NCI-H1105 treated with DMSO at 0.1 percent for 48 hours (cell line): ENCODE measurements at regions not wholly inside any gene's neighbourhood (a gene's known extent, or its start where the extent isn't known, plus 50 kb on each side); places are given as distances from the start of the nearest gene placed in this dataset.
A peak's percentile ranks its signal among the peaks of the same experiment; 100 is the strongest.

Experiments
- DNase-seq: peaks from one replicate; lab custom pipeline; 2025; lab: John Stamatoyannopoulos, UW

DNA sequence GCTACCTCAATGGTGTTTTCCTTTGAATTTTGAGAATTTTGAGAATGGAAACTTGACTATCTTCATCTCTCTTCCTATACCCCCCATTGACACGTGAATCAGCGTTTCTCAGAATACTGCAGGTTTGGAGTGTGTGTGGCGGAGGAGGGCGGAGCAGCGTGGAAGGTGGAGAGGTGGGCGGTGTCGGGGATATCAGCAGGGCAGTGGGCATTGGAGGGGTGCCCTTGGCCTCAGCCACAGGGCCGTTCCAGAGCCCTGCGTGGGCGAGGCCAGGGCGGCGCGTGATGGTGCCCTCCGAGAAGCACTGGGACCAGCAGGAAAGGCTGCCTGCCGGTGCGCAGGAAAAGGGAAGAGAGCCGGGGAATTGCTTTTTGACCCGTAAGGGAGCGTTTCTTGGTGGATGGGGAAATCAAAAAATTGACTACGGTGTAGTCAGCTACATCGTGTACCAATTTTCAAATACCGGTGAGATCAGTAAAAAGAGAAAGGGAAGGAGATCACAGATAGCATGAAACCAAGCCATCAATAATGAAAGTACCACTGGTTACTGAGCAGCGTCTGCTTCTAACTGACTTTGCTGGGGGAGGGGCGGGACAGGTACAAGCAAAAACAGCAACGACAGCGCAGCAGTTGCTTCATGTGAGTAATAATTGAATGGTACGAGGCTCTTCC lies 82.7 kb upstream of the DUSP22 start:
- DNase-seq: no peak

DNA sequence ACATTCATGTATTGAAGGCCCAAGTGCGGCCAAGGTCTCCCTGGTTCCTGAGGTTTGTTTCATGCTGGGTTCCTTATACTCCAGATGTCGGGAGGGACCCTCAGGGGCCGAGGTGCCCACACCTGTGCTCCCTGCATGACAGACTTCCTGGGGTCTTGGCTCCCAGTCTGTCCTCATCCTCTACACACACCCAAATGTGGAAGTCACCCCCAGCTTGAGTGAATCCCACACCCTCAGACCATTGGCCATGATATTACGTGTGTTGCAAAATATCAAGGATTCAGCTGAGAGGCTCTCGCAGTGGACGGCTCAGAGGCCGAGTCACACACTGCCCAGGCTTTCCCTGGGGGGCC lies 82.2 kb upstream of the DUSP22 start:
- DNase-seq: no peak

DNA sequence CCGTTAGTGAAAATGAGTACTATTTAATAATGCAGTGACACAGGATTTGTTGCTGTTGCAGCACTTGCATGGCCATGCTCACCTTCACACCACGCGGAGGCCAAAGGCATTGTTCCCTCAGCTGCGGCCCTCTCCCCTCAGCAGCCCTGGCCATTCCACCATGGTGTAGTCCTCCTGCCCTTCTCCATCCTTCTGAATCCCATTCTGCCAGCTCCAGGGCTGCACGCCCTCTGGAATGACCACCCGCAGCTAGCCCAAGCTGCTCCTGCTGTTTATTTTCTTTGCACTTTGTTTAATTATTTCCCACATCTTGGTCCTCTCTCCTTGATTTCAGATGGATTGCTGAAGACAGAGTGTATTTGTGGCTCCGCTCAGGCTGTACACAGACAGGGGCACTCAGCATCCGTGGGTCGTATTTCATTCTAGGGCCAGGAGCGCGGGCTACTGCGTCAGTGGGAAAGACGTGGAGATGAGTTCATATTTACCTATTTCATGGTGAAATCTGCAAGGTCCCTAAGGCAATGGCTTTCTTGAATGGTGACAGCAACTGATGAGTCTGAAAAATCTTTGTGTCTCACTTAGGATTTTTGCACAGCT lies 81.4 kb upstream of the DUSP22 start:
- no peak for DNase-seq

DNA sequence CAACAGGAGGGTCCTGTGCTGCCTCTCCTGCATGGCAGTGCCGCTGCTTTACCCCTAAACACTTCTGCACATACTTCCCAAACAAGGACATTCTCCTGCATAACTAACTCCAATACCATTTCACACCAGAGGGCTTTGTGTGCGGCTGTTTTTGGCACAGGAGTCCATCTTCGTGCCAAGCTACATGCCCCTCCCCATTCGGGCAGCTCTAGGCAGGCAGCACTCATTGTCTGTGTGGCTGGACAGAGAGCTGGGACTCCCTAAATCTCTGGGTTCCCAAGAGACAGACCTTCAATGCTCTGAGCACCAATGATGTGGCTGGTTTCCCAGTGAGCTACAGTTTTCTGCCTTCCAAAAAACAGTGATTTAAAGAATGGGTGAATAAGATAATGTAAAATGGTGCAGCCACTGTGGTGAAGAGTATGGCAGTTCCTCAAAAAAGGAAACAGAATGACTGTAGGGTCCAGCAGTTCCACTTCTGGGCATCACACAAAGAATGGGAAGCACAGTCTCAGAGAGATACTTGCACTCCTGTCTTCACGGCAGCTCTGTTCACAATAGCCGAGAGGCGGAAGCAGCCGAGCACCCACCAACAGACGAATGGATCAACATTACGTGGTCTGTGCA lies 80.3 kb upstream of the DUSP22 start:
- no peak for DNase-seq

DNA sequence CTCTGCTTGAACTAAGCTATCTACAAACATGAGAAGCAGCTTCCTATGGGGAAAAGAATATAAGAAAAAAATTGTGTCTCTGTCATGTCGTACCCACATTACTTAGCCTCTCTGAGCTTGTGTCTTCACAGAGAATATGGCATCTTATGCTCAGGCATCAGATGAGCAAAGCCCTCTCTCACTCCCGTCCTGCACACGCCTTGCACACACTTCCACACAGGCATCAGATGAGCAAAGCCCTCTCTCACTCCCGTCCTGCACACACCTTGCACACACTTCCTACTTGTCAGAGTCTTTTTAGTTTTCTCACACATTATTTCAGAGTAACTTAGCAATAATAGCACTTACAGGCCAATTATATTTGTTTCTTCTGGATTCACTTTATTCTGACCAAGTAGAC lies 79.0 kb upstream of the DUSP22 start:
- DNase-seq: no peak

DNA sequence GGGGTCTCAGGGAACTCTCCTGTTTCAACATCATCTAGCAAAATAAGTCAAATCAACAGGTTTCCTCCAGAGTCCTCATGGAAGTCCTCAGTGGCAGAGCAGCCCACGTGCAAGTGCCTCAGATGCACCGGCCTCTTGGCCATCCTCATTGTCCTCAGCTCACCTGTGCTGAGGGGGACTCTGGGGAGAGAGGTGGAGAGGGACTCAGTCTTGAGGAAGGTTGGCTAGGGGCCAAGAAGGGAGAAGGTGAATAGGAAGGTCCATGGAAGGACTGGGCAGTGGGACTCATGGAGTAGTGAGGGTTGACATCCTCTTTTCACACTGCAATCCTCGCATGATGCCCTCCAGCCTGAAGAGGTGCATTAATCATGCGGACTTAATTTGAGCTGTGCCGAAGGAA lies 77.9 kb upstream of the DUSP22 start:
- no peak for DNase-seq

DNA sequence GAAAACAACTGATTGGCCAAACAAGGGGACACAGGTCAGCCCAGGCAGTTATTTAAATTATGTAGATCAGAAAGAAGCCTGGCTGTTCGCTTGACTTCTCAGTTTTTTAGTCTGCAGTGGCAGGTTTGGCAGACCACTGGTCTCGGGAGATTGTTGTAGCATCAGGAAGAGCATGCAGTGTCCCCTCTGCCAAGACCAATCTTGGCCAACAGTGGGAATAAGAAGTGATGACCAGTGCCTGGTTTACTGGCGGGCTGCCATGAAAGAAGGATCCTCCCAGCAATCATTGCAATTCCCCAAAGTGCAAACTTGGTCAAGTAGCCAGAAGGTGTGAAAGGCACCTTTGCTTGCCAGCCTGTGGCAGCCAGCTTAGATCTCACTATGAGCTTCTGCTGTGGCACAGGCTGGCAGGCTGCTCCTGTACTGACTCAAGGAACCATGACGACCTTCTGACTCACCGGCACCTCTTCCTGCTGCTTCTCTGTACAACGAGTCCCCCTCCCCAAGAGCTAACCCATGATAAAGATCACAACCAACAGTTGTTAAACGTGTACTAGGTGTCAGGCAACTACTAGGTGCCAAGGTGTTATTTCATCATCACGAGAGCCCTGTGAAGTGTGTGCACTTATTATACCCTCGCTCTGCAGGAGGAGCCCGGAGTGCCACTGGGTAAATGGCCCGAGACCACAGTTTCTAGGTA lies 76.8 kb upstream of the DUSP22 start:
- peak; percentile 24 for DNase-seq

DNA sequence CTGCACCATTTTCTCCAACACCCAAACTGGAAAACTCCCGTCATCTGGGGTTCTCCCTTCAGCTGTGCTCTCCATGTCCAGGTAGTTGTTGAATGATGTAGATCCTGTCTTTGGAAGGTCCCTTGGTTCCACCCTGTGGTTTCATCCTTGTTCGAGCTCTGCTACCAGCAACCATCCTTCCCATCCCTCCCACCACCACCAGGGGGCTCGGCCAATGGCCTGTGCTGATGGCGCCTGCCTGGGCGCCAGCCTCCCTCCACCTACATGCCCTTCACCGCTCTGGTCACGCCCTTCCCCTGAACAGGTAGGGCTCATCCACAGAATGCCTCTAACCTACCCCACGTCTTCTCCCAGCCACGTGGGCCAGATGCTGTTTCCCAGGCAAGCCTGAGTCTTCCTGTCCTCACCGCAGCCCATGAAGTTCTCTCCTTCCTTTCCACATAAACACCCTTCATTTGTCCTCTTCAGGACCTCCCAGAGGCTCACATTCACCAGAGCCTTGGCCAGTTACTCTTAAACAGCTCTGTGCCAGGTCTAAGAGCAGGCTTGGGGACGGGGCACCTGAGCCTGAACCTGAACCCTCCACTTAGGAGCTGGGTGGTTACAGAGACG lies 75.1 kb upstream of the DUSP22 start:
- DNase-seq: no peak

DNA sequence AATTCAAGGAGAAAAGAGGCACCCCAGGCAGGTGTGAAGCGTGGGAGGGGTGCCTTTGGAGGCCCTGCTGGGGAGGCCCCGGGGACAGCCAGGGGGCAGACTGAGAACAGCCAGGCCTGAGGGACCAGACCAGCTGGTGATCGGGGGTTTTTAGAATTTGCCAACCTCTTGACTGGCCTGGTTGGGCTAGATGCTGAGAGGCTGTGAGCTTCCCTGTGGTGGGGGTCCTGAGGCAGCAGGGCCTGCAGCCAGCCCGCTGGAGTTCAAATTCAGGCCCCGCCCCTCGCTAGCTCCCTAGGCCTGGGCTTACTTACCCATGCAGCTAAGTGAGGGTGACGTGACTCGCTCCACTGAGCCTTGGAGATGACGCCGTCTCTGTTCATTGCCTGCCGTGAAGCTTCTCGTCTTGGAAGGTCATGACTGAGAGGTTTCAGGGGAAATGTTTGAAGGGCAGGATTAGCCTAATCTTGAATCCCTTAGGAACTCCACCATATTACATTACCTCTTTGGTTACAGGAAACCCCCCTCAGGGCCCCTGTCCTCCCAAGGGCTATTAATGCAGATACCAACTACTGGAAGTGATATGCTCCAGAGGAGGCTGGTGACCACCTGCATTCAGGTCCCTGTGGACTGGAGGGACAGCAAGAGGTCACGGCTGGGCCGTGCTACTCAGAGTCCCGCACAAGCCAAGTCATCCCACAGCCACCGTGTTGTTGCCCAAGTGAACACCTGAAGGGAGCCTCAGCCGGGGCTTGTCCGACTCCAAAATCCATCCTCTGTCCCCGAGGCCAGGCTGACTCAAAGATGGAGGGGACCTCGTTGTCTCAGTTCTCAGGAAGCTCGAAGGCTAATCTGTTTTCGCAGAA lies 73.9 kb upstream of the DUSP22 start:
- no peak for DNase-seq

DNA sequence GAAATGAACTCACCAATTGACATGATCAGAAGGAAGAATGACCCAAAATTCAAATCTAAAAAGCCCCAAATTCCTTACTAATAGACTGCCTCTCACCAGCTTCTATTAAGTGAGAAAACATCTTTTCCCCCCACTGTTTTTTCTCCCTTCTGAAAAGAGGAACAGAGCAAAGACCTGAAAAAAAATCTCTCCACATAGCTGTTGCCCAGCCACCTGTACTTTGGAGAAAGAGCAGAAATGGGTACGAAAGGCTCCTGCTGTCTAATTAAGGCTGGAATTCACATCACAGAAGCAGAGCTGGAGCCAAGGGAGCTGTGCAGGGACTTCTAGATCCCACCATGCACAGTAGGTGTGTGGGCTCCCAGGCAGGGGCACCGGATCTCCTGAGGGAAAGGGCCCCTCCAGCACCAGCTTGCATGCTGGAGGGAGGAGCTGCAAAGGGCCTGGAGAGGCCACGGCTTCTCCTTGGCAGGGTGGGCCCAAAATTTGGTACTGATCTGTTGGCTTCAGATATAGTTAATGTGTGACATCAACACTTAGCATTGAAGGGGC lies 73.2 kb upstream of the DUSP22 start:
- DNase-seq: no peak

DNA sequence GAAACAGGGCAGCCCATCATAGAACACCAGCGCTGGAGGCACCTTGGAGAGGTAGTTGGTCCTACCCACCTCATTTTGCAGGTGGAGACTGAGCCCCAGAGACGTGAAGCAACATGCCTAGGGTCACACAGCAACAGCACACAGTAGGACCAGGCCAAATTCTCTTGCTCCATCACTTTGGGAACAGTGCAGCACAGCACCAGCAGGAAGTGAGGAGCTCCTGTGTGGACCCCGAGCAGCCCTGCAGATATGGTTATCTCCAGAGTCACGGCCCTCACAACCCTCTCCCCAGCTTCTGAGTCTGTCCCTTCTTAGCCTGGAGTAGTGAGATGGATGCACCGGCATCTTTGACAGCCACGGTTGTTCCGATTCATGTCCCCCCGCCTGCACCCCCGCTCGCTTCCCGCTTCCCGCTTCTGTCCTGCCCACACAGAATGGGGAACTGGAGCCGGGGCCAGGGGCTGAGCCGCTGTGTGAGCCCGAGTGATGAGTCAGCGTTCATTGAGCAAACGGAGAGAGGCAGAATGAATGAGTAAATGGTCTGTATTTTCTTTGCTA lies 72.6 kb upstream of the DUSP22 start:
- DNase-seq: no peak

DNA sequence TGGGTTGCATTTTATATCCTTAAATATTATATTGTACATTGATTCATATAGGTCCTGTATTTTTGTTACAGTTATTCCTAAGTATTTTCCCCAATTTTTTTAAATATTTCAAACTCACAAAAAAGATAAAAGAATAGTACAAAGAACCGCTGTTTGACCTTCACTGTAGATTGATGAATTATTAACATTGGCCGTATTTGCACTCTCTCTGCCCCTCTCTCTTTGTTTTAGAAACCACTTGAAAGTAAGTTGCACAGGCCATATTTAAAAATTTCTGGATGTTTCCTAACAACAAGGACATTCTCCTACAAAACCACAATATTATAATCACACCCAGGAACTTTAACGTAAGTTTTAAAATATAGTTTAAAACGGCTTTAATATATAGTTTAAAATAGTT lies 72.0 kb upstream of the DUSP22 start:
- no peak for DNase-seq

DNA sequence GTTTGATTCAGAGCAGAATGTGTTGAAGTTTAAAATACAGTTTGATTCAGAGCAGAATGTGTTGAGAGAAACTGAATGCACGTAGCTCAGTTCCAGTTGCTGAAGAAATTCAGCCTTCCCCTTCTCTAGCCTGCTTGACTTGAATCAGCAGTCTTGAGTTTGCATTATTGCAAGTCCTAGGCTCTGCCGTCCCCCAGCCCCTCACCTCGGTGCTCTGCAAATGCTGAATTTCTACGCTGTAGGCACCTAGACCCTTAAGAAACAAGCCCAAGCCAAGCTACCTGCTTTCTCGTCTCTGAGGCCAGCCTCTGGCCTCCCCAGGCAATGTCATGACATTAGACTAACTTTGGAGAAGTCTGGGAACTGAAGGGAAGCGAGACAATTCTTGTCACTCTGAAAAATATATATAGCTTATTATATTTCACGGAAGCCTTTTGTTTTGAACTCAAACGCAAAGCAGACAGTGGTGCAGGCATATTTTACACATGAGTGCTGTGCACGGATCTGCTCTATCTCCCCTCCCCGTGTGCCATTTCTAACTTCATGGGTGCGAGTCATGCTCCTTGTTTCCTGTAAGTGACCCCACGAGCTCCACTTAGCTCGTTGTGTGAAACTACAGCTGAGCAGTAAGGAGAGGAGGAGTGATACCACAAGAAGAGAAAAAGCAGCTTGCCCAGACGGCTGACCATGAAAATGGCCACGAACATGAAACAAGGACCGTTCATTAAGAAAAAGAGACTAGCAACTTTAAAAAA lies 71.4 kb upstream of the DUSP22 start:
- DNase-seq: no peak

DNA sequence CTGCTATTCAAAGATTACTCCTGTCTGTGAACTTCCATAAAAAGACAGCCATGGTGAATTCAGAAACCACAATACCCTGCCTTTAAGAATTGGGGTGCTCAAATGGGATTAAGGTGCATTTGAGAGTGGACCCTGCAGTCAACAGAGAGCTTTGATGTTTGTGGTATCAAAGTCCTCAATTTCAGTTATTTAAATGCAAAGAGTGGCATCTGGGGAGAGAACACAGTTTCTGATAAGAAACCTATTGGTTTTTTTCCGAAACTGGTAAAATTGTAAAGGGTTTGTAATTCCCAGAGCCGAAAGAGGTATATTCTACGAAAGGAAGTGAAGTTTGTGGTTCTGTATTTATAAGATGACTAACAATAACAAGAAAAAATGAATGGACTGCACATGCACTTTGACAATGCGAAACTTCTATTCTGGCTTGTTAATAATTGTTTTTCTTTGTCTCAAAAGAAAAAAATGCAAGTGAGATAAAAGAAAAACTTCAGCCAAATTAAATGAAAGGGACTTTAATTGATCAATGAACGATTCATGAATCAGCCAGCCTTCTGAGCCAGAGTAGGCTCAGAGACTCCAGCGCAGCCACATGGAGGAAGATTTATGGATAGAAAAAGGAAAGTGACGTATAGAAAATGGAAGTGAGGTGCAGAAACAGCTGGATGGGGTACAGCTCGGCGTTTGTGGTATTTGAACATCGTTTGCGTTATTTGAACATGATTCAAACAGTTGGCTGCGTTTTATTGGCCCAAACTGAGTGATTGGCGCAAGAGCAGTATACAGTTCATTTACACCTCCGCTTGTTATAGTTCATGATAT lies 70.5 kb upstream of the DUSP22 start:
- DNase-seq: no peak

DNA sequence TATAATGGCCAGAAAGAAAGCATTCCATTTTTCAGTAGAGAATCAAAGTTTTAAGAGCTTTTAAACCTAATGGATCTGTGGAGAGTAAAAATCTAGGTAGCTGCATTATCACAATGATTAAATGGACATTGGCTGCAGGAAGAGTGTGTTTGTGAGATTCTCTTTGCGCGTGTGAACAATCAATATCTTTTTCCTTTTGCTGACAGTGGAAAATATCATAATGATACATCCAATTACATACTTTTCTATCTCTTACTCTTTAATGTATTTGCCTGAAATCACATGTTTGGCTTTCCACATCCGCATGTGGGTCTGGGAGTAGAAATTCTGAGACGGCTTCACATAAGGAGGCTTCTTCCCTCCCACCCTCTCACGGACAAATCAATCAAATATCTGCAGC lies 69.8 kb upstream of the DUSP22 start:
- DNase-seq: no peak

DNA sequence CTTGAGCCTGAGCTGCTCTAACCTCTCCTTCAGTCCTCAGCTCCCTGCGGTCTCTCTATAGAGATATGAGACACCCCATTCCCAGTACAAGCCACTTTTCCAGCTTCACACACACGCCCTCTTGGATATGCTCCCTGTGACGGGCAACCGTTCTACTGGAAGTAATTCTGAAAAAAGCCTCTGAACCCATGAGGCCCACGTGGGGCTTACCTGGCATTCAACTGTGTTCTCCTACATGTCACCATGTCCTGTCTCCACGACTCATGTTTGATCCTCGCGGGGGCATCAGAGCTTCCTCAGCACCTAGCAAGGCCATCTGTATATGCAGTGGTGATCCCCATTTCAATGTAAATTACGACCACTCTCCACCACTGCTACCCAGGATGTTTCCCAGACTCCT lies 69.2 kb upstream of the DUSP22 start:
- DNase-seq: no peak

DNA sequence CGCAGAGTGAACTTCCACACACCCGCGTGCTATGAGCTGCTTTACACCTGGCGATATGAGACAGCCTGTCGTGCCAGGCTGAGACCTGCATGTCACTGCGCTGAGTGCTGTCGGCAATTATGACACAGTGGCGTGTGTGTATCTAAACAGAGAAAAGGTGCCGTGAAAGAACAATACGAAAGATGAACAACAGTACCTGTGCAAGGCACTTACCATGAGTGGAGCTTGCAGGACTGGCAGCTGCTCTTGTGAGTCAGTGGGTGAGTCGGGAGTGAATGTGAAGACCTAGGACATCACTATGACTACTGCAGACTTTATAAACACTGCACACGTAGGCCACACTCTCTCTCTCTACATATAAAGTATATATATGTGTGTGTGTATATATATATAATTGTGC lies 68.5 kb upstream of the DUSP22 start:
- DNase-seq: no peak

DNA sequence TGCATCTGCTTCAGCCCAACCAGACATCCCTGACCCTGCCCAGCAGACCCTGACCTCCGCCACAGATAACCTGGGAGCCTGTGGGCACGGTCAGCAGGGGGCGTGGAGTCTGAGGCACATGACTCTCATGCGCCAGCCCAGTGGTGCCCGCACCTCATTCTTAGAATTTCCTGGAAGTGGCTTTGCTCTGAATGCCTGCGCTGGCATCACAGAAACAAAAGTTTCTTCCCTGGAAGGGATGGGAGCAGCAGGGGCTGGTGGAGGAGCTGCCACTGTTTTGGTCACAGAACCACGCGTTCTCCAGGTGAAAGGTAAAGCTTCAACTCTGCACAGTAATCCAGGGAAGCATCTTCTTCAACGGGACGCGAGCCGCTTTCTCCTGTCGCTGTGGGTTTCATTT lies 67.9 kb upstream of the DUSP22 start:
- DNase-seq: no peak

DNA sequence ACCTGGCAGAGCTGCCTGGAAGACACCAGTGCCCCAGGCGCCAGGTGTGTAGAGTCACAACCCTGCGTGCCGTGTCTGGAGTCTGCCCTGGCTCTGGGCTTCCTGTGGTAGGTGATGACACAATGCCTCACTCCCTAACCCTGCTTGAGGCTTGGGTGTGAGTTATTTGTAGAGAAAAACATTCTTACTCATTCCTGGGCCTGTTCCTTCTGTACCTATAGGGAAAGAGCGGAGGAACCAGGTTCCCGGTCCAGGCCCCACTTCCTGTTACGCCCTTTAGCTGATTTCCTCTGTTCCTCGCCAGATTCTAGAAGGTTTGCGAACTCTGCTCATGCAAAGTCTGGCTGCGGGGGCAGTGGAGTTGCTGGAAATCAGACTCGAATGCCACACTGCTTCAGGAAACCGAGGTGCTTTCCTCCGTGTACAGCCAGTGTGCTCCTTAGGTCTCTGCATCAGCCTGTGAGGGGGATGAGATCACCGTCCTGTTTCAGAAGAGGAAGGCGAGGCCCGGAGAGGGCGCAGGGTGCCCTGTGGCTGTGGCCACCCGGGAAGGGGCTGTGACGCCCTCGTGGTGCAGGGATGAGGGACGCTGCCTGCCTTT lies 67.1 kb upstream of the DUSP22 start:
- DNase-seq: no peak
